WTC11 (cell line): ENCODE measurements at regions not wholly inside any gene's neighbourhood (a gene's known extent, or its start where the extent isn't known, plus 50 kb on each side); places are given as distances from the start of the nearest gene placed in this dataset.

Experiments
- ATAC-seq: fragments of 200-7000 bp; cut with Tn5 transposase; 2 replicates; pipeline ENCODE4 v1.10.0; 2021; ENCODE audit warnings: mild to moderate bottlenecking, moderate library complexity
- CTCF ChIA-PET: fragments of 300-600 bp; sonication (Branson Sonifier 250); formaldehyde crosslinking; loops from one replicate; lab custom pipeline; 2021; ENCODE audit warnings: antibody characterized with exemption; lab: Charles Lee
- POLR2A ChIA-PET: fragments of 350-600 bp; sonication (Branson Sonifier 250); formaldehyde crosslinking; loops from one replicate; lab custom pipeline; 2021; ENCODE audit warnings: antibody characterized with exemption; lab: Charles Lee
- DNase-seq: peaks from one replicate; pipeline ENCODE4 v3.0.0; 2021; ENCODE audit warnings: low spot score
- H3K27ac Mint-ChIP-seq: 2 replicates; pipeline ENCODE4 v1.8.0; 2021; ENCODE audit warnings: mixed read lengths
- H3K27me3 Mint-ChIP-seq: 2 replicates; pipeline ENCODE4 v1.8.0; 2021; ENCODE audit warnings: low read depth, mild to moderate bottlenecking, moderate library complexity, mixed read lengths
- H3K36me3 Mint-ChIP-seq: 2 replicates; pipeline ENCODE4 v1.8.0; 2021; ENCODE audit warnings: mixed read lengths
- H3K4me1 Mint-ChIP-seq: 2 replicates; pipeline ENCODE4 v1.8.0; 2022; ENCODE audit warnings: mixed read lengths
- H3K4me3 Mint-ChIP-seq: 2 replicates; pipeline ENCODE4 v1.8.0; 2021; ENCODE audit warnings: mild to moderate bottlenecking, moderate library complexity, mixed read lengths
- H3K9me3 Mint-ChIP-seq: 2 replicates; pipeline ENCODE4 v1.8.0; 2021; ENCODE audit warnings: mixed read lengths
- CBFB ChIP-seq: sonication (generic); formaldehyde crosslinking; IDR thresholded peaks from 2 replicates; pipeline ENCODE4 v1.8.1; 2022; ENCODE audit warnings: mild to moderate bottlenecking, low read depth, missing genetic modification reagents
- E2F1 ChIP-seq: sonication (generic); formaldehyde crosslinking; IDR thresholded peaks from 2 replicates; pipeline ENCODE4 v1.8.0; 2022; ENCODE audit warnings: mild to moderate bottlenecking, missing genetic modification reagents
- E2F4 ChIP-seq: sonication (generic); formaldehyde crosslinking; IDR thresholded peaks from 2 replicates; pipeline ENCODE4 v1.8.1; 2022; ENCODE audit warnings: low read depth, mild to moderate bottlenecking, moderate library complexity, missing genetic modification reagents, borderline replicate concordance
- ERG ChIP-seq: fragments of 250-450 bp; sonication (Bioruptor Pico); IDR thresholded peaks from 2 replicates; pipeline ENCODE4 v1.8.0; 2021; ENCODE audit warnings: mild to moderate bottlenecking
- FOXK1 ChIP-seq: sonication (generic); formaldehyde crosslinking; IDR thresholded peaks from 2 replicates; pipeline ENCODE4 v1.8.0; 2022; ENCODE audit warnings: mild to moderate bottlenecking, moderate library complexity, missing genetic modification reagents
- FOXP1 ChIP-seq: sonication (generic); formaldehyde crosslinking; IDR thresholded peaks from 2 replicates; pipeline ENCODE4 v1.8.0; 2022; ENCODE audit warnings: missing genetic modification reagents, mild to moderate bottlenecking, moderate library complexity, borderline replicate concordance
- FOXP4 ChIP-seq: sonication (generic); formaldehyde crosslinking; IDR thresholded peaks from 2 replicates; pipeline ENCODE4 v1.8.0; 2022; ENCODE audit warnings: mild to moderate bottlenecking, missing genetic modification reagents
- GRHL2 ChIP-seq: fragments of 250-450 bp; sonication (Bioruptor Pico); IDR thresholded peaks from 2 replicates; pipeline ENCODE4 v1.8.0; 2022; ENCODE audit warnings: mild to moderate bottlenecking, moderate library complexity; ENCODE audit not compliant: insufficient replicate concordance, severe bottlenecking
- JUN ChIP-seq: sonication (generic); formaldehyde crosslinking; IDR thresholded peaks from 2 replicates; pipeline ENCODE4 v1.8.0; 2023; ENCODE audit warnings: mild to moderate bottlenecking, missing genetic modification reagents
- MXD4 ChIP-seq: fragments of 250-450 bp; sonication (Bioruptor Pico); IDR thresholded peaks from 2 replicates; pipeline ENCODE4 v1.8.0; 2021; ENCODE audit warnings: mild to moderate bottlenecking, moderate library complexity, borderline replicate concordance
- NR1H2 ChIP-seq: sonication (generic); formaldehyde crosslinking; IDR thresholded peaks from 2 replicates; pipeline ENCODE4 v1.9.0; 2021; ENCODE audit warnings: mild to moderate bottlenecking, moderate library complexity, missing genetic modification reagents
- RORB ChIP-seq: fragments of 250-450 bp; sonication (Bioruptor Pico); IDR thresholded peaks from 2 replicates; pipeline ENCODE4 v1.9.0; 2021; ENCODE audit warnings: mild to moderate bottlenecking
- SOX15 ChIP-seq: fragments of 250-450 bp; sonication (Bioruptor Pico); IDR thresholded peaks from 2 replicates; pipeline ENCODE4 v1.9.0; 2021; ENCODE audit warnings: mild to moderate bottlenecking
- SP1 ChIP-seq: sonication (generic); formaldehyde crosslinking; conservative IDR thresholded peaks from 2 replicates; pipeline ENCODE4 v1.8.1; 2022; ENCODE audit warnings: missing genetic modification reagents
- TEAD1 ChIP-seq: sonication (generic); formaldehyde crosslinking; IDR thresholded peaks from 2 replicates; pipeline ENCODE4 v1.8.0; 2022; ENCODE audit warnings: mild to moderate bottlenecking, missing genetic modification reagents
- TEAD4 ChIP-seq: sonication (generic); formaldehyde crosslinking; IDR thresholded peaks from 2 replicates; pipeline ENCODE4 v1.8.0; 2022; ENCODE audit warnings: mild to moderate bottlenecking, missing genetic modification reagents
- USF2 ChIP-seq: sonication (generic); formaldehyde crosslinking; IDR thresholded peaks from 2 replicates; pipeline ENCODE4 v1.8.1; 2023; ENCODE audit warnings: mild to moderate bottlenecking, missing genetic modification reagents, moderate library complexity
- ZBTB43 ChIP-seq: sonication (generic); formaldehyde crosslinking; IDR thresholded peaks from 2 replicates; pipeline ENCODE4 v1.8.1; 2023; ENCODE audit warnings: mild to moderate bottlenecking, missing genetic modification reagents
- ZMAT4 ChIP-seq: fragments of 250-450 bp; sonication (Bioruptor Pico); IDR thresholded peaks from 2 replicates; pipeline ENCODE4 v1.9.0; 2021; ENCODE audit warnings: mild to moderate bottlenecking
- ZNF138 ChIP-seq: sonication (generic); formaldehyde crosslinking; conservative IDR thresholded peaks from 2 replicates; pipeline ENCODE4 v1.8.1; 2022; ENCODE audit warnings: mild to moderate bottlenecking, moderate library complexity, missing genetic modification reagents
- ZNF263 ChIP-seq: sonication (generic); formaldehyde crosslinking; IDR thresholded peaks from 2 replicates; pipeline ENCODE4 v1.8.1; 2022; ENCODE audit warnings: low read depth, mild to moderate bottlenecking, moderate library complexity, missing genetic modification reagents
- ZNF423 ChIP-seq: fragments of 250-450 bp; sonication (Bioruptor Pico); IDR thresholded peaks from 2 replicates; pipeline ENCODE4 v2.1.2; 2022; ENCODE audit warnings: mild to moderate bottlenecking, moderate library complexity
- ZSCAN18 ChIP-seq: fragments of 250-450 bp; sonication (Bioruptor Pico); IDR thresholded peaks from 2 replicates; pipeline ENCODE4 v2.1.2; 2022; ENCODE audit warnings: mild to moderate bottlenecking, moderate library complexity

- no peak for TF ChIP-seq ZBTB43 (CRISPR knock-in tag)
- no peak for TF ChIP-seq FOXP1
- TF ChIP-seq ZMAT4 = no peak
- no peak for TF ChIP-seq ERG
- TF ChIP-seq FOXP4 = no peak
- TF ChIP-seq E2F4 (CRISPR knock-in tag) = no peak
- TF ChIP-seq ZSCAN18 (CRISPR knock-in tag) = no peak
- no peak for TF ChIP-seq RORB (CRISPR knock-in tag)
These were observed 194.5 kb upstream of the NXPH2 start (continued) for GRCh38 chr2:138974651-138975050.

- peaks cover 12% of the 10 kb centered on the region for H3K9me3 Mint-ChIP-seq
- no peaks in the 10 kb centered on the region for H3K36me3 Mint-ChIP-seq
- H3K27ac Mint-ChIP-seq = no peak overlapping the region
- ChIA-PET CTCF (no interaction called here), POLR2A (no interaction called here)
- ATAC-seq = no peak
- TF ChIP-seq TEAD1 (CRISPR knock-in tag) = no peak
- no peak for TF ChIP-seq GRHL2 (CRISPR knock-in tag)
- no peak for TF ChIP-seq JUN (CRISPR knock-in tag)
- TF ChIP-seq E2F1 (CRISPR knock-in tag) = no peak
- no peak for TF ChIP-seq FOXK1
- TF ChIP-seq MXD4 = no peak
- TF ChIP-seq NR1H2 (CRISPR knock-in tag) = no peak
- no peak for DNase-seq
- H3K27me3 Mint-ChIP-seq = no peaks in the 10 kb centered on the region
- H3K4me1 Mint-ChIP-seq = peaks cover 10% of the 10 kb centered on the region
- no peak overlapping the region for H3K4me3 Mint-ChIP-seq
These were observed 184.2 kb upstream of the NXPH2 start for GRCh38 chr2:138964418-138964817.

- no peaks in the 10 kb centered on the region for H3K27me3 Mint-ChIP-seq
- ATAC-seq = no peak
- ChIA-PET CTCF (no interaction called here), POLR2A (no interaction called here)
- DNase-seq = no peak
- H3K4me1 Mint-ChIP-seq = peaks cover 16% of the 10 kb centered on the region
- peaks cover 18% of the 10 kb centered on the region for H3K9me3 Mint-ChIP-seq
- H3K4me3 Mint-ChIP-seq = no peak overlapping the region
- peaks cover 5% of the 10 kb centered on the region for H3K36me3 Mint-ChIP-seq
- H3K27ac Mint-ChIP-seq = no peak overlapping the region
- no peak for TF ChIP-seq USF2 (CRISPR knock-in tag)
- no peak for TF ChIP-seq SP1 (CRISPR knock-in tag)
- TF ChIP-seq ZBTB43 (CRISPR knock-in tag) = no peak
- no peak for TF ChIP-seq ZNF138
- TF ChIP-seq CBFB (CRISPR knock-in tag) = no peak
- no peak for TF ChIP-seq SOX15 (CRISPR knock-in tag)
- TF ChIP-seq ZNF263 (CRISPR knock-in tag) = no peak
- TF ChIP-seq MXD4 = no peak
- no peak for TF ChIP-seq TEAD4
- no peak for TF ChIP-seq ZNF423
These were observed 182.5 kb upstream of the NXPH2 start for GRCh38 chr2:138962686-138963085.
